HG03175 (cell line): ENCODE measurements at regions not wholly inside any gene's neighbourhood (a gene's known extent, or its start where the extent isn't known, plus 50 kb on each side); places are given as distances from the start of the nearest gene placed in this dataset.

Source experiments
- ATAC-seq: cut with Tn5 transposase; IDR thresholded peaks from one replicate; pipeline ENCODE4 v1.9.1; 2021; ENCODE audit warnings: mild to moderate bottlenecking, moderate library complexity; ENCODE audit not compliant: unreplicated experiment

GRCh38 chr4:74878323-74878722 is 54.6 kb upstream of the PARM1 start:
- no peak for ATAC-seq

GRCh38 chr4:74875451-74875850 is 57.5 kb upstream of the PARM1 start:
- no peak for ATAC-seq

- peak; percentile 63 for ATAC-seq
Observed at GRCh38 chr4:74874753-74875367, 58.1 kb upstream of the PARM1 start.

GRCh38 chr4:74873545-74874301 is 59.2 kb upstream of the PARM1 start:
- ATAC-seq = peak; percentile 93

GRCh38 chr4:74858921-74859562 is 64.7 kb upstream of the BTC start:
- ATAC-seq = no peak

- no peak for ATAC-seq
Observed at GRCh38 chr4:74855879-74856278, 61.6 kb upstream of the BTC start.

- ATAC-seq = no peak
Observed at GRCh38 chr4:74848774-74849173, 54.5 kb upstream of the BTC start.

- ATAC-seq = no peak
Observed at GRCh38 chr4:74845834-74846233, 51.5 kb upstream of the BTC start.
